DMS153 treated with DMSO at 0.1 percent for 48 hours (cell line): ENCODE measurements at regions not wholly inside any gene's neighbourhood (a gene's known extent, or its start where the extent isn't known, plus 50 kb on each side); places are given as distances from the start of the nearest gene placed in this dataset.
"Not testable (repeated sequence)": the region's sequence is repeated elsewhere in the genome, so short reads cannot be mapped to it uniquely, and the experiment has no call there.

Experiments used
- DNase-seq: peaks from one replicate; lab custom pipeline; 2025; ENCODE audit not compliant: unreplicated experiment; lab: John Stamatoyannopoulos, UW

- DNase-seq: no peak
These were observed 60.7 kb upstream of the METRNL start for GRCh38 chr17:83018658-83019193.

GRCh38 chr17:83019376-83019775 lies 60.0 kb upstream of the METRNL start:
- DNase-seq: no peak

DNA sequence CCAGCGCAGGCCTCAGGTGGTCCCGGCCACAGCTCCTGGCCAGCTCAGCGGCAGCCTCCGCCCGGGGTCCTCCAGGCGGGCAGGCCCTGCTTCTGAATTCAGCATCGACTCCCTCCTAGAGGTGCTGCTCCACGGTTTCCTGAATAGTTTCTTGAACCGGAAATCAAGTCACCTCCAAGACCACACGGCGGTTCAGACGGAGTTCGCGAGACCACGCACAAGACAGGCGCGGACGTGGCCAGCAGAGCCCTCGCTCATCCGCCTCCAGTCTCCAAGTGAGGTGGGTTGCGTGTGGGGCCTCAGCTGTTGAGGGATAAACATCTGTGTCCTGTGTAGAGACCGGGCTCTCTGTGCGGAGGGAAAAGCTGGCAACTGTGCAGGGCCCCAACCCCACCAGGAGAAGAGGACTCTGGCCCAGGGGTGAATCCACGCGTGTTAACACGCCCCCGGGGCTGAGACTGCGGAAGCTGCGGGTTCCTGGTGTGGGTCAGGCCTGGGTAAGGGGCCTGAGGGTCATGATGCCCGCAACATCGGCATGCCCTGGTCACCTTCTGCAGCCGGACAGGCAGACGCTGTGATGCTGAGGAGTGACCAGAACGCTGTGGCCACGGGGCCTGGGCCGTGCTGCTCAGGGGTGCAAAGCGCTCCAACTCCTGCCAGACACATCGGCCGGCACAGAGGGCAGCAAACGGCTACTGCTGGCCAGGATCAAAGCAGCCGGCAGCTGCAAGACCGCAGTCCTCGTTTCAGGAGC lies 55.0 kb upstream of the METRNL start:
- DNase-seq: no peak

DNA sequence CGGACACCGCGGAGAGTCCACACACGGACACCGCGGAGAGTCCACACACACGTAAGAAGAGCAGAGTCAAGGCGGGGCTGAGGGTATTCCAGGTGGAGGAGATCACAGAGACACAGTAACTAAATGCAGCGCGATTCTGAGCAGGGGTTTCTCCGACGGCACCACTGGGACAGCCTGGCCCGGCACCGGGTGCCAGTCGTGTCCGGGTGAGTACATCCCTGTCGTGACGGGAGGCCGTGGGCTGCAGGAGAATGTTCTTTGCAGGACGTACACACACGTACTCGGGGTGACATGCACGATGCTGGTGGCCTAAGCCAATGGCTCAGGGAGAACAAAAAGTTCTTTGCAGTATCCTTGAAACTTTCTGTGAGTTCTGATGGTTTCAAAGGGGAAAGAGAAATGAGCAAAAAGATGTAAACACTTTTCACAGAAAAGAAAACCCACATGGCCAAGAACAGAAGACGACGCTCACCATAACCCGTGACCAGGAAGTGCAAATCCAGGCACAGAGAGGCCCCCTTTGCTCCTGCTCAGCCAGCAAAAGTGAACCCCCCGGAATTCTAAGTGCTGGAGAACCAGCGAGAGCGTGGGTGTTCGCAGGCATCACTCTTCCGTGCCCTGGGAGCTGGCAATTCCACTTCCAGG lies 53.7 kb upstream of the METRNL start:
- no peak for DNase-seq

- no peak for DNase-seq
These were observed 53.0 kb upstream of the METRNL start for GRCh38 chr17:83026311-83026811.

DNA sequence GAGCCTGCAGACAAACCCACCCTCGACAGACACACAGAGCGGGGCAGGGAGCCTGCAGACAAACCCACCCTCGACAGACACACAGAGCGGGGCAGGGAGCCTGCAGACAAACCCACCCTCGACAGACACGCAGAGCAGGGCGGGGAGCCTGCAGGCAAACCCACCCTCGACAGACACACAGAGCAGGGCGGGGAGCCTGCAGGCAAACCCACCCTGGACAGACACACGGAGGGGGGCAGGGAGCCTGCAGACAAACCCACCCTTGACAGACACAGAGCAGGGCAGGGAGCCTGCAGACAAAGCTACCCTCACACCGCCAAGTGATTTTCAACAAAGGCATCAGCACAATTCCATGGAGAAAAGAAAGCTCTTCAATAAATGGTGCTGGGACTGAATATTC lies 52.5 kb upstream of the METRNL start:
- not testable (repeated sequence) for DNase-seq

DNA sequence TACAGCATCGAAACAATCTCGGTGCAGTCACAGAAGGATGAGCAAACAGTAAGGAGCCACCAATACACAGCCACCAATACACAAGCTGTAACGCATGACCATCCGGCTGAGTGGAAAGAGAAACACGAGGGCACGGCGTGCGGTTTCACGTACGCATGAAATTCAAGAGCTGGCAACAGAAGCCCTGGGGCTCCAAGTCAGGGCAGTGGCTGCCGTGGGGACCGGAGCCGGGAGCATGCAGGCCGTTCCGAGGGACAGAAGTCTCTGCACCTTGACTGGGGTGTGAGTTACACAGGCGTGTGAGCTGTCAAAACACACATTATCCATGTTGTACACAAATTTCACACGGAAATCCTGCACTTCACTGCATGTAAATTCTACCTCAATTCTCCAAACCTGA lies 50.6 kb upstream of the METRNL start:
- DNase-seq: no peak

- DNase-seq: no peak
These were observed 49.8 kb upstream of the METRNL start for GRCh38 chr17:83029571-83029970.
